ENCODE measurements at regions not wholly inside any gene's neighbourhood (a gene's known extent, or its start where the extent isn't known, plus 50 kb on each side); places are given as distances from the start of the nearest gene placed in this dataset.

GRCh38 chr5:84790406-84790805, 405.7 kb upstream of the EDIL3 start:
- H3K9ac ChIP-seq (ENCODE audit: low read length): no peak overlapping the region
- no peak for DNase-seq
- no peak overlapping the region for H3K27ac ChIP-seq (ENCODE audit: low read length)
- H3K4me1 ChIP-seq (ENCODE audit: low read length): no peaks in the 10 kb centered on the region
- no peaks in the 10 kb centered on the region for H3K36me3 ChIP-seq (replicated peaks; ENCODE audit: insufficient read depth, low read length)
- H2AFZ ChIP-seq (ENCODE audit: low read length): no peak overlapping the region
- H4K20me1 ChIP-seq (ENCODE audit: insufficient read depth, low read length): no peaks in the 10 kb centered on the region
- H3K9me2 ChIP-seq (replicated peaks; ENCODE audit: insufficient read depth, low read length): no peaks in the 10 kb centered on the region
- H3F3A ChIP-seq (ENCODE audit: insufficient read depth, low read length): no peaks in the 10 kb centered on the region
- no peak overlapping the region for H3K4me3 ChIP-seq (ENCODE audit: low read length)
- no peaks in the 10 kb centered on the region for H3K9me3 ChIP-seq (replicated peaks; ENCODE audit: insufficient read depth, low read length)
- no peaks in the 10 kb centered on the region for H3K27me3 ChIP-seq (replicated peaks; ENCODE audit: insufficient read depth, low read length)
- no peak for TF ChIP-seq CTCF (IDR thresholded peaks at IDR 0.05; ENCODE audit: low read length)
- no peak for TF ChIP-seq EZH2phosphoT487 (IDR thresholded peaks at IDR 0.05; ENCODE audit: low read length)
- TF ChIP-seq EZH2 (optimal IDR thresholded peaks at IDR 0.05; ENCODE audit: low read depth, low read length): no peak
- no peak overlapping the region for H3K4me2 ChIP-seq (ENCODE audit: low read depth, low read length)
- H3K79me2 ChIP-seq (ENCODE audit: low read length): no peaks in the 10 kb centered on the region

GRCh38 chr5:84783003-84783402, 398.3 kb upstream of the EDIL3 start:
- H3K79me2 ChIP-seq (ENCODE audit: low read length): no peaks in the 10 kb centered on the region

GRCh38 chr5:84779186-84779585, 394.5 kb upstream of the EDIL3 start:
- Histone ChIP-seq H4K20me1 (ENCODE audit: insufficient read depth, low read length) (no peaks in the 10 kb centered on the region), H3K4me1 (ENCODE audit: low read length) (no peaks in the 10 kb centered on the region), H3K27me3 (replicated peaks; ENCODE audit: insufficient read depth, low read length) (no peaks in the 10 kb centered on the region), H3K9ac (ENCODE audit: low read length) (no peak overlapping the region), H3K27ac (ENCODE audit: low read length) (no peak overlapping the region), H3K36me3 (replicated peaks; ENCODE audit: insufficient read depth, low read length) (no peaks in the 10 kb centered on the region), H3K9me3 (replicated peaks; ENCODE audit: insufficient read depth, low read length) (no peaks in the 10 kb centered on the region), H3K9me2 (replicated peaks; ENCODE audit: insufficient read depth, low read length) (no peaks in the 10 kb centered on the region), H3K4me3 (ENCODE audit: low read length) (no peak overlapping the region), H3K4me2 (ENCODE audit: low read depth, low read length) (no peak overlapping the region), H3F3A (ENCODE audit: insufficient read depth, low read length) (no peaks in the 10 kb centered on the region), H3K79me2 (ENCODE audit: low read length) (no peaks in the 10 kb centered on the region), H2AFZ (ENCODE audit: low read length) (no peak overlapping the region)
- TF ChIP-seq CTCF (IDR thresholded peaks at IDR 0.05; ENCODE audit: low read length): no peak
- no peak for TF ChIP-seq EZH2 (optimal IDR thresholded peaks at IDR 0.05; ENCODE audit: low read depth, low read length)
- TF ChIP-seq EZH2phosphoT487 (IDR thresholded peaks at IDR 0.05; ENCODE audit: low read length): no peak
- no peak for DNase-seq

More at GRCh38 chr5:84783003-84783402, 398.3 kb upstream of the EDIL3 start:
- no peak for DNase-seq
- no peaks in the 10 kb centered on the region for H3K36me3 ChIP-seq (replicated peaks; ENCODE audit: insufficient read depth, low read length)
- H3K9me2 ChIP-seq (replicated peaks; ENCODE audit: insufficient read depth, low read length): no peaks in the 10 kb centered on the region
- no peak overlapping the region for H3K9ac ChIP-seq (ENCODE audit: low read length)
- no peaks in the 10 kb centered on the region for H3K27me3 ChIP-seq (replicated peaks; ENCODE audit: insufficient read depth, low read length)
- H3K4me1 ChIP-seq (ENCODE audit: low read length): no peaks in the 10 kb centered on the region
- no peak overlapping the region for H2AFZ ChIP-seq (ENCODE audit: low read length)
- H3K9me3 ChIP-seq (replicated peaks; ENCODE audit: insufficient read depth, low read length): no peaks in the 10 kb centered on the region
- no peak overlapping the region for H3K27ac ChIP-seq (ENCODE audit: low read length)
- no peak overlapping the region for H3K4me3 ChIP-seq (ENCODE audit: low read length)
- H4K20me1 ChIP-seq (ENCODE audit: insufficient read depth, low read length): no peaks in the 10 kb centered on the region
- H3K4me2 ChIP-seq (ENCODE audit: low read depth, low read length): no peak overlapping the region
- TF ChIP-seq EZH2 (optimal IDR thresholded peaks at IDR 0.05; ENCODE audit: low read depth, low read length) (no peak), EZH2phosphoT487 (IDR thresholded peaks at IDR 0.05; ENCODE audit: low read length) (no peak), CTCF (IDR thresholded peaks at IDR 0.05; ENCODE audit: low read length) (no peak)
- H3F3A ChIP-seq (ENCODE audit: insufficient read depth, low read length): no peaks in the 10 kb centered on the region
